GM23248 (cell line): ENCODE measurements at regions not wholly inside any gene's neighbourhood (a gene's known extent, or its start where the extent isn't known, plus 50 kb on each side); places are given as distances from the start of the nearest gene placed in this dataset.

Experiments used
- DNase-seq: peaks from one replicate; pipeline ENCODE4 v3.0.0-alpha.2; 2015
- H2AFZ ChIP-seq: fragments of 200-600 bp; sonication (generic); 2 replicates; pipeline ENCODE4 v1.6.1; 2016; ENCODE audit warnings: antibody characterized with exemption
- H3F3A ChIP-seq: fragments of 200-600 bp; sonication (generic); 2 replicates; pipeline ENCODE4 v1.6.1; 2016; ENCODE audit warnings: mild to moderate bottlenecking, antibody characterized with exemption, mixed run types; ENCODE audit not compliant: insufficient read depth
- H3K27ac ChIP-seq: fragments of 200-600 bp; sonication (generic); 2 replicates; pipeline ENCODE4 v1.5.1; 2016; ENCODE audit warnings: mild to moderate bottlenecking
- H3K27me3 ChIP-seq: fragments of 200-600 bp; sonication (generic); replicated peaks from 2 replicates; pipeline ENCODE4 v1.6.1; 2016; ENCODE audit warnings: mild to moderate bottlenecking; ENCODE audit not compliant: insufficient read depth
- H3K36me3 ChIP-seq: fragments of 200-600 bp; sonication (generic); 2 replicates; pipeline ENCODE4 v1.6.1; 2016; ENCODE audit warnings: low read depth, mild to moderate bottlenecking
- H3K4me1 ChIP-seq: fragments of 200-600 bp; sonication (generic); 2 replicates; pipeline ENCODE4 v1.6.1; 2016; ENCODE audit warnings: mild to moderate bottlenecking; ENCODE audit not compliant: insufficient read depth
- H3K4me2 ChIP-seq: fragments of 200-600 bp; sonication (generic); one replicate; pipeline ENCODE4 v1.6.1; 2016; ENCODE audit warnings: mild to moderate bottlenecking; ENCODE audit not compliant: unreplicated experiment
- H3K4me3 ChIP-seq: fragments of 200-600 bp; sonication (generic); 2 replicates; pipeline ENCODE4 v1.5.1; 2016; ENCODE audit warnings: mild to moderate bottlenecking
- H3K79me2 ChIP-seq: fragments of 200-600 bp; sonication (generic); 2 replicates; pipeline ENCODE4 v1.6.1; 2016; ENCODE audit warnings: mild to moderate bottlenecking; ENCODE audit not compliant: insufficient read depth
- H3K9ac ChIP-seq: fragments of 200-600 bp; sonication (generic); 2 replicates; pipeline ENCODE4 v1.6.1; 2016; ENCODE audit warnings: mild to moderate bottlenecking
- H3K9me2 ChIP-seq: fragments of 200-600 bp; sonication (generic); 2 replicates; pipeline ENCODE4 v1.6.1; 2016; ENCODE audit warnings: mixed run types, mild to moderate bottlenecking, moderate library complexity; ENCODE audit not compliant: insufficient read depth
- H3K9me3 ChIP-seq: fragments of 200-600 bp; sonication (generic); one replicate; pipeline ENCODE4 v1.6.1; 2017; ENCODE audit warnings: low read depth
- H4K20me1 ChIP-seq: fragments of 200-600 bp; sonication (generic); 2 replicates; pipeline ENCODE4 v1.6.0; 2016; ENCODE audit not compliant: insufficient read depth
- EZH2 ChIP-seq: fragments of 200-600 bp; sonication (generic); IDR thresholded peaks from 2 replicates; pipeline ENCODE4 v1.6.1; 2018; ENCODE audit warnings: antibody characterized with exemption, mild to moderate bottlenecking; ENCODE audit not compliant: insufficient read depth, poor library complexity, severe bottlenecking
- EZH2phosphoT487 ChIP-seq: fragments of 200-600 bp; sonication (generic); IDR thresholded peaks from 2 replicates; pipeline ENCODE4 v1.6.1; 2018; ENCODE audit warnings: antibody characterized with exemption, moderate library complexity, mild to moderate bottlenecking, low read depth; ENCODE audit not compliant: insufficient read depth
- WGBS, 2 experiments: methylation state at CpG; one replicate each; pipeline ENCODE4 v1.1.6; 2015 to 2017; ENCODE audit warnings: low lambda C conversion rate in 2 of 2, low coverage in 1 of 2; ENCODE audit errors: missing lambda C conversion rate in 2 of 2; 5-methylcytosine and 5-hydroxymethylcytosine counted together
- in situ Hi-C: fragments of 300-500 bp; cut with MboI; formaldehyde crosslinking; loops from 2 replicates; pipeline ENCODE4 v1.15.0; 2020

DNA sequence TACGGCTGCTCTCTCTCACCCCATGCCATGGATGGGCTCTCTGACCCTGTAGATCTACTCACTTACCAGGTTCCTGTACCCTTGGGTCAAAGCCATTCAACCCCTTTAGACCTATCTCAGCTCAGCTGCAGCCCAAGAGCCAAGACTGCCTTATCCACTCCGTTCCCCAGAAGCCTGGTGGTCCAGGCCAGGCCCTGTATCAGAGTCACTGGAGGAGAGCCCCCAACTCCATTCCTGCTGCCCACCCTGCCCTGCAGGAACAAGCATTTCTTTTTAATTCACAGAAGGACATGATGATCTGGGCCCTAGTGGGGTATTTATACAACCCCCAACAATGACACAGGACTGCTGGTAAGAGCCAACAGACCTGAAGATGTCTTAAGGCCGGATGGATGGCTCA, 76.8 kb downstream of the AIPL1 start:
- Histone ChIP-seq H3K27me3 (peaks cover 3% of the 10 kb centered on the region; the same call in 1 of the 2 replicates), H3K4me2 (no peak overlapping the region), H3K36me3 (no peaks in the 10 kb centered on the region), H3K27ac (no peak overlapping the region), H3F3A (no peaks in the 10 kb centered on the region), H3K9me3 (no peaks in the 10 kb centered on the region), H3K9me2 (no peaks in the 10 kb centered on the region), H2AFZ (no peak overlapping the region), H4K20me1 (no peaks in the 10 kb centered on the region), H3K79me2 (no peaks in the 10 kb centered on the region), H3K4me1 (no peaks in the 10 kb centered on the region), H3K9ac (no peak overlapping the region), H3K4me3 (no peak overlapping the region)
- 25 to 36% methylated on average over 3 of the region's 3 CpGs for WGBS, 2 experiments
- DNase-seq, result no peak
- TF ChIP-seq EZH2phosphoT487 (no peak), EZH2 (no peak)
- in situ Hi-C loops, result no loop called here

DNA sequence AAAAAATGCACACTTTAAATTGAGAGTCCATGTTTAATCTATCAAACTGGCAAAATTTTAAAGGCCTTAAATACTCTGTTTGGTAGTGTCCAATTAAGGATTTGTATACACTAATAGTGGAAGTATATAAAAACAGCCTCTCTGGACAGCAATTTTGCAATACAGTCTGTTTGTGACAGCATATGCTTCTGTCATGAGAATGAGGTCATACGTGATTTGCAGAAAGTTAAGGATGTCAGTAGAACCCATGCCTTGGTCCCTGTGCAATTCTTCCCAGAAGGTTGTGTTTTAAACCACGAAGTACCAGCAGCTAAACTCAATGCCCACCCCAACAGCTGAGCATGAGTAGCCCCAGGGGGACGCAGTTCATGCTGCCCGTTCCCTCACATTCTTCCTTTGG, 78.4 kb downstream of the AIPL1 start:
- DNase-seq, result no peak
- no peaks in the 10 kb centered on the region for H3K79me2 ChIP-seq
- H3K4me1 ChIP-seq, result no peaks in the 10 kb centered on the region
- in situ Hi-C loops, result no loop called here
- no peaks in the 10 kb centered on the region for H3K9me3 ChIP-seq
- TF ChIP-seq EZH2 (no peak), EZH2phosphoT487 (no peak)
- WGBS, 2 experiments, result 34 to 35% methylated on average over 4 of the region's 4 CpGs
- H3K4me2 ChIP-seq, result no peak overlapping the region
- no peaks in the 10 kb centered on the region for H3K36me3 ChIP-seq
- H4K20me1 ChIP-seq, result no peaks in the 10 kb centered on the region
- H3K27me3 ChIP-seq, result peaks cover 3% of the 10 kb centered on the region; the same call in 1 of the 2 replicates
- H2AFZ ChIP-seq, result no peak overlapping the region
- no peak overlapping the region for H3K9ac ChIP-seq
- H3K9me2 ChIP-seq, result no peaks in the 10 kb centered on the region
- no peaks in the 10 kb centered on the region for H3F3A ChIP-seq
- H3K27ac ChIP-seq, result no peak overlapping the region
- H3K4me3 ChIP-seq, result no peak overlapping the region

DNA sequence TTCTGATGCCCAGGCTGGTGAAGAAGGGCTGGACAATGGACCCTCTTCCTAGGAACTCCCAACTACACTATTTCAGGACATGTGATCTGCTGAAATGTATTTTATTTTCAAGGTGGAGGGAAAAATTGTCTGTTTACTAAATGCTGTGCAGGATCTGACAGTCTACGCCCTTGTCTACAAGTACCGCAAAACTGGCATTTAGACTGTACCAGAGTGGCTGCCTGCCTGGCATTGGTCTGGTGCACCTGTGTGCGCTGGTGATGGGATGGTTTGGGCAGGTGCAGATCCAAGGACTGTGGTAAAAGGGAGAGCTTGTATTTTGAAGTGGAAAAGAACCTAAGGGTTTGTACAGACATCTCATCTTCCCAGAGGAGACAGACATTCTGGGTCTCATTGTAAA, 79.7 kb downstream of the AIPL1 start:
- no peak for DNase-seq

DNA sequence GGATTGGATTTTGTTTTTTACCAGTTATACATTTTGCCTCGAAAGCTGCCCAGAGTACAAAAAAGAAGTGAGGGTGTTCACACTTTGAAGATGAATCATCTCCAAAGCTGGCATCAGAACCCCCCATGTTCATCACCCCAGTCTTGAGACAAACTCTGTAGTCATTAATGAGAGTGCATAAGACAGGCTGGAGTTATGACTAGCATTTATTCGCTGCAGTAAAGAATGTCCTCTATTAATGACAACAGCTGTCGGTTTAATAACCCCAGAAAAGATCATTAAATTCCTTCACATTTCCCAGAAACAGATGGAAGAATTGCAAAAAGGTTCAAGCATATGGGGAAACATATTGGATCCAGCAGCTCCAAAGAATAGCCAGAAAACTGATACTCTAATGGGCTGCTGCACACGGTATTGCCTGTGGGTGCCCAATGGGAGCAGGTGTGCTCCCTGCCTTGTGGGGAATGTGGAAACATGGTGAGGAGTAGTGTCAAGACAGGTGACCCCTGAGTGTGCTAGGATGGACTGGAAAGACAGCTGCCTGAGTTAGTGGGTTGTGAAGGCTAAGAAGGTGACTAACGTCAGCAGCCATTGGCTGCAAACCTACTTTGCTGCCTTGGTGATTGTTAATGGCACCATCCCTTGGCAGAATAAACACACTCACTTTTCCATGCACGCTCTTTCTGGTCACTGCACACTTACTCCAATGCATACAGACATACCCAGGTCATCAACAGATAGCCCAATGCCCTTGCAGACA, 81.9 kb downstream of the AIPL1 start:
- WGBS, 2 experiments, result 4 to 7% methylated on average over 6 of the region's 6 CpGs
- no peak overlapping the region for H2AFZ ChIP-seq
- H4K20me1 ChIP-seq, result no peaks in the 10 kb centered on the region
- H3K9ac ChIP-seq, result no peak overlapping the region
- no peaks in the 10 kb centered on the region for H3K9me3 ChIP-seq
- H3F3A ChIP-seq, result no peaks in the 10 kb centered on the region
- no peaks in the 10 kb centered on the region for H3K27me3 ChIP-seq
- H3K4me2 ChIP-seq, result no peak overlapping the region
- H3K36me3 ChIP-seq, result no peaks in the 10 kb centered on the region
- DNase-seq, result no peak
- TF ChIP-seq EZH2 (no peak), EZH2phosphoT487 (no peak)
- H3K4me1 ChIP-seq, result no peaks in the 10 kb centered on the region
- no peaks in the 10 kb centered on the region for H3K79me2 ChIP-seq
- H3K27ac ChIP-seq, result no peak overlapping the region
- in situ Hi-C loops, result no loop called here
- no peak overlapping the region for H3K4me3 ChIP-seq
- H3K9me2 ChIP-seq, result no peaks in the 10 kb centered on the region

More for the DNA sequence above, 79.7 kb downstream of the AIPL1 start:
- Histone ChIP-seq H3K9me3 (no peaks in the 10 kb centered on the region), H3K4me3 (no peak overlapping the region), H3K9me2 (no peaks in the 10 kb centered on the region), H3K79me2 (no peaks in the 10 kb centered on the region), H3K4me1 (no peaks in the 10 kb centered on the region), H2AFZ (no peak overlapping the region), H3K36me3 (no peaks in the 10 kb centered on the region), H3K27me3 (no peaks in the 10 kb centered on the region), H3K27ac (no peak overlapping the region), H3F3A (no peaks in the 10 kb centered on the region), H3K4me2 (no peak overlapping the region), H4K20me1 (no peaks in the 10 kb centered on the region), H3K9ac (no peak overlapping the region)
- no peak for TF ChIP-seq EZH2
- no peak for TF ChIP-seq EZH2phosphoT487
- in situ Hi-C loops, result no loop called here
- 50% methylated on average over 3 of the region's 3 CpGs for WGBS, 2 experiments
